ENCODE measurements at regions not wholly inside any gene's neighbourhood (a gene's known extent, or its start where the extent isn't known, plus 50 kb on each side); places are given as distances from the start of the nearest gene placed in this dataset.

DNA sequence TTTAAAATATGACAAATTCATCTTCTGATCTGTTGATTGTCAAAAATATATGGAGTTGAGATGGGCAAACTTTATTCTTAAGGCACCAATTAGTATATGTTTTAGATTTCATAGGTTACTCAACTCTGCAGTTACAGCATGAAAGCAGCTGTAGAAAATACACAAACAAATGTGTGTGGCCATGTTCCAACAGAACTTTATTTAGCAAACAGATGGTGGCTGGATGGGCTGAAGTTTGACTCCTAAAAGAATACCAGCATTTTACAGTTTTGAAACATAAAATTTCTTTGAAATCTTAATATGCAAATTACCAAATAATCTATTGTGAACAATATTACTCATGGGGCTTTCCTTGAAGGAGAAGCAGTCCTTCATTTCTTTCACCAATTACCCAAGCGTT, 1206.0 kb upstream of the LRRTM3 start:
- no TSS peak for BruUV-seq (replicated peaks)
- Histone ChIP-seq H3K27me3 (replicated peaks; ENCODE audit: insufficient read depth, low read depth, low read length, poor library complexity) (no peaks in the 10 kb centered on the region), H3K4me3 (ENCODE audit: low read depth, low read length, poor library complexity, severe bottlenecking) (no peak overlapping the region), H3K36me3 (ENCODE audit: insufficient read depth, low read length, poor library complexity, severe bottlenecking) (no peaks in the 10 kb centered on the region), H3K9me3 (ENCODE audit: low read depth, low read length, poor library complexity, severe bottlenecking) (no peaks in the 10 kb centered on the region), H3K27ac (ENCODE audit: low read depth, low read length, poor library complexity, severe bottlenecking) (no peak overlapping the region), H3K4me1 (ENCODE audit: insufficient read depth, low read length, poor library complexity, severe bottlenecking) (no peaks in the 10 kb centered on the region)
- ChIA-PET CTCF (no interaction called here), POLR2A (ENCODE audit: low non-redundant PET) (no interaction called here)
- intact Hi-C loops (cut with micrococcal nuclease; ENCODE audit: unreplicated experiment) = no loop called here
- DNase-seq (ENCODE audit: low spot score) = no peak
- TF ChIP-seq, protein P1, sequence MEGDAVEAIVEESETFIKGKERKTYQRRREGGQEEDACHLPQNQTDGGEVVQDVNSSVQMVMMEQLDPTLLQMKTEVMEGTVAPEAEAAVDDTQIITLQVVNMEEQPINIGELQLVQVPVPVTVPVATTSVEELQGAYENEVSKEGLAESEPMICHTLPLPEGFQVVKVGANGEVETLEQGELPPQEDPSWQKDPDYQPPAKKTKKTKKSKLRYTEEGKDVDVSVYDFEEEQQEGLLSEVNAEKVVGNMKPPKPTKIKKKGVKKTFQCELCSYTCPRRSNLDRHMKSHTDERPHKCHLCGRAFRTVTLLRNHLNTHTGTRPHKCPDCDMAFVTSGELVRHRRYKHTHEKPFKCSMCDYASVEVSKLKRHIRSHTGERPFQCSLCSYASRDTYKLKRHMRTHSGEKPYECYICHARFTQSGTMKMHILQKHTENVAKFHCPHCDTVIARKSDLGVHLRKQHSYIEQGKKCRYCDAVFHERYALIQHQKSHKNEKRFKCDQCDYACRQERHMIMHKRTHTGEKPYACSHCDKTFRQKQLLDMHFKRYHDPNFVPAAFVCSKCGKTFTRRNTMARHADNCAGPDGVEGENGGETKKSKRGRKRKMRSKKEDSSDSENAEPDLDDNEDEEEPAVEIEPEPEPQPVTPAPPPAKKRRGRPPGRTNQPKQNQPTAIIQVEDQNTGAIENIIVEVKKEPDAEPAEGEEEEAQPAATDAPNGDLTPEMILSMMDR (conservative IDR thresholded peaks at IDR 0.05; ENCODE audit: low read depth, low read length) = no peak
- TF ChIP-seq EZH2 (IDR thresholded peaks at IDR 0.05; ENCODE audit: borderline replicate concordance, low read depth, low read length, poor library complexity, severe bottlenecking) = no peak

DNA sequence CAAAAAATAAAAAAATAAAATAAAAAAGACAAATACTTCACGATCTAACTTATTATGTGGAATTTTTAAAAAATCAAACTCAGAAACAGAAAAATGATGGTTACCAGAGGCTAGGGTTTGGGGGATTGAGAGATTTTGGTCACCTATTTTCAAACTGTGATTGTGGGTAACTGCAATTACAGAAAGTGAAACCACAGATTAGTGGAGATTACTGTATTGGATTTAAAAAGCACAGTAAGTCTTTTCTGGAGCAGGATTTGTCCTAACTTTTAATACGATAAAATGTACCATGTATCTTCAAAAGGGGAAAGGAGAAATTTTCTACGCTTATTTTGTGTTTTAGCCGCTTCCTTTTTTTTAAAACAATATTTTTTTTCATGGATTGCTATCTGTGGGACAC, 1204.9 kb upstream of the LRRTM3 start:
- ChIA-PET POLR2A (ENCODE audit: low non-redundant PET) (no interaction called here), CTCF (no interaction called here)
- no peak for DNase-seq (ENCODE audit: low spot score)
- Histone ChIP-seq H3K4me1 (ENCODE audit: insufficient read depth, low read length, poor library complexity, severe bottlenecking) (no peaks in the 10 kb centered on the region), H3K27me3 (replicated peaks; ENCODE audit: insufficient read depth, low read depth, low read length, poor library complexity) (no peaks in the 10 kb centered on the region), H3K9me3 (ENCODE audit: low read depth, low read length, poor library complexity, severe bottlenecking) (no peaks in the 10 kb centered on the region), H3K27ac (ENCODE audit: low read depth, low read length, poor library complexity, severe bottlenecking) (no peak overlapping the region), H3K4me3 (ENCODE audit: low read depth, low read length, poor library complexity, severe bottlenecking) (no peak overlapping the region), H3K36me3 (ENCODE audit: insufficient read depth, low read length, poor library complexity, severe bottlenecking) (no peaks in the 10 kb centered on the region)
- intact Hi-C loops (cut with micrococcal nuclease; ENCODE audit: unreplicated experiment) = no loop called here
- BruUV-seq (replicated peaks) = no TSS peak
- TF ChIP-seq, protein P1 (conservative IDR thresholded peaks at IDR 0.05; ENCODE audit: low read depth, low read length) = no peak

DNA sequence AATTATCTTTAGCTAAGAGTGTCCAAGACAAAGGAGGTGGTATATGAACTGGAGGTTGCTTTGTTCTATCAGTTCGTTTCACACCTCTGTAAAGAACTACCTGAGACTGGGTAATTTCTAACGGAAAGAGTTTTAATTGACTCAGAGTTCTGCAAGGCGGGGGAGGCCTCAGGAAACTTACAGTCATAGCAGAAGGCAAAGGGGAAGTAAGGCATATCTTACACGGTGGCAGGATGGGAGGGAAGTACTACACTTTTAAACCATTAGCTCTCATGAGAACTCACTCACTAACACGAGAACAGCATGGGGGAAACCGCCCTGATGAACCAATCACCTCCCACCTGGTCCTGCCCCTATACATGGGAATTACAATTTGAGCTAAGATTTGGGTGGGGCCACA, 1202.3 kb upstream of the LRRTM3 start:
- H3K36me3 ChIP-seq (ENCODE audit: insufficient read depth, low read length, poor library complexity, severe bottlenecking) = no peaks in the 10 kb centered on the region
- ChIA-PET CTCF (no interaction called here), POLR2A (ENCODE audit: low non-redundant PET) (no interaction called here)
- DNase-seq (ENCODE audit: low spot score) = no peak
- no TSS peak for BruUV-seq (replicated peaks)
- H3K4me1 ChIP-seq (ENCODE audit: insufficient read depth, low read length, poor library complexity, severe bottlenecking) = no peaks in the 10 kb centered on the region
- no peaks in the 10 kb centered on the region for H3K27me3 ChIP-seq (replicated peaks; ENCODE audit: insufficient read depth, low read depth, low read length, poor library complexity)
- no peak overlapping the region for H3K27ac ChIP-seq (ENCODE audit: low read depth, low read length, poor library complexity, severe bottlenecking)
- H3K4me3 ChIP-seq (ENCODE audit: low read depth, low read length, poor library complexity, severe bottlenecking) = no peak overlapping the region
- H3K9me3 ChIP-seq (ENCODE audit: low read depth, low read length, poor library complexity, severe bottlenecking) = no peaks in the 10 kb centered on the region
- no peak for TF ChIP-seq EZH2 (IDR thresholded peaks at IDR 0.05; ENCODE audit: borderline replicate concordance, low read depth, low read length, poor library complexity, severe bottlenecking)
- TF ChIP-seq, protein P1 (conservative IDR thresholded peaks at IDR 0.05; ENCODE audit: low read depth, low read length) = no peak
- intact Hi-C loops (cut with micrococcal nuclease; ENCODE audit: unreplicated experiment) = no loop called here

Measured in A673 (cell line).